HS-5 (cell line): ENCODE measurements at regions not wholly inside any gene's neighbourhood (a gene's known extent, or its start where the extent isn't known, plus 50 kb on each side); places are given as distances from the start of the nearest gene placed in this dataset.
"Not testable (repeated sequence)": the region's sequence is repeated elsewhere in the genome, so short reads cannot be mapped to it uniquely, and the experiment has no call there.

Source experiments
- DNase-seq: peaks from one replicate; pipeline ENCODE4 v3.0.0-alpha.2; 2012; ENCODE audit warnings: low read depth

- no peak for DNase-seq
These were observed 417.4 kb downstream of the TNS1 start for GRCh38 chr2:217585362-217585761.

GRCh38 chr2:217580407-217580806 lies 422.4 kb downstream of the TNS1 start:
- not testable (repeated sequence) for DNase-seq

- DNase-seq, result peak; percentile 37
These were observed 429.2 kb downstream of the TNS1 start for GRCh38 chr2:217573571-217573970.

GRCh38 chr2:217570394-217570793 lies 432.4 kb downstream of the TNS1 start:
- DNase-seq, result no peak

- DNase-seq, result no peak
These were observed 434.4 kb downstream of the TNS1 start for GRCh38 chr2:217568289-217568971.

- no peak for DNase-seq
These were observed 439.2 kb downstream of the TNS1 start for GRCh38 chr2:217563565-217563964.

- no peak for DNase-seq
These were observed 439.8 kb downstream of the TNS1 start for GRCh38 chr2:217562871-217563480.

GRCh38 chr2:217559084-217559483 lies 443.7 kb downstream of the TNS1 start:
- DNase-seq, result no peak

- DNase-seq, result no peak
These were observed 447.5 kb downstream of the TNS1 start for GRCh38 chr2:217555081-217555876.

- no peak for DNase-seq
These were observed 449.1 kb downstream of the TNS1 start for GRCh38 chr2:217553679-217554078.

- no peak for DNase-seq
These were observed 449.6 kb downstream of the TNS1 start for GRCh38 chr2:217553202-217553601.

GRCh38 chr2:217552081-217552480 lies 450.7 kb downstream of the TNS1 start:
- no peak for DNase-seq

- DNase-seq, result peak; percentile 78
These were observed 451.4 kb downstream of the TNS1 start for GRCh38 chr2:217551252-217551899.

GRCh38 chr2:217539126-217539525 lies 463.7 kb downstream of the TNS1 start:
- DNase-seq, result no peak

- no peak for DNase-seq
These were observed 464.1 kb downstream of the TNS1 start for GRCh38 chr2:217538719-217539118.

- no peak for DNase-seq
These were observed 466.7 kb downstream of the TNS1 start for GRCh38 chr2:217535957-217536708.

GRCh38 chr2:217530392-217531090 lies 472.3 kb downstream of the TNS1 start:
- DNase-seq, result no peak

GRCh38 chr2:217529271-217529670 lies 473.5 kb downstream of the TNS1 start:
- no peak for DNase-seq

GRCh38 chr2:217527590-217528202 lies 475.1 kb downstream of the TNS1 start:
- DNase-seq, result peak; percentile 59

- DNase-seq, result no peak
These were observed 477.7 kb downstream of the TNS1 start for GRCh38 chr2:217525076-217525475.

- DNase-seq, result no peak
These were observed 479.5 kb downstream of the TNS1 start for GRCh38 chr2:217523286-217523685.
